Hematopoietic multipotent progenitor cell treated with erythropoietin and hydrocortisone succinate and interleukin-3 and kit ligand, for 6 days (in vitro differentiated cells): ENCODE measurements at regions not wholly inside any gene's neighbourhood (a gene's known extent, or its start where the extent isn't known, plus 50 kb on each side); places are given as distances from the start of the nearest gene placed in this dataset.
A peak's percentile ranks its signal among the peaks of the same experiment; 100 is the strongest.
"Not testable (repeated sequence)": the region's sequence is repeated elsewhere in the genome, so short reads cannot be mapped to it uniquely, and the experiment has no call there.

Experiments
- DNase-seq: peaks from one replicate; pipeline ENCODE4 v3.0.0-alpha.2; 2015

GRCh38 chr2:234590076-234590475 lies 93.2 kb upstream of the ARL4C start:
- DNase-seq: no peak

DNA sequence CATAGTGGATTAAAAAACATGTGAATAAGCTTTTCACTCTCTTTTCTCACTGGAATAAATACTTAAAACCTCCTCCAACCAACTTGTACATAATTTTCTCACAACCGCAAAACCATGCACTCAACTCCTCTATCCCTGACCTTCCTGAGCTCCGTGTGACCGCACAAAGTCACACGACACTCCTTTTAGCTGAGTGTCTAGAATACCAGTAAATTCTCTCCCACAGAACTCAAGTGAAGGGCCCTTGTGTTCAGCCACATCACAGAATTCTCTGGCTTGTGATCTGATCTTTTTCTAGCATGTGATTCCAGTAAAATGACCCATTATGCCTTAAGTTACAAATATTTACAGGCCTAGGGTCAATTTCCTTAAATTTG lies 91.2 kb upstream of the ARL4C start:
- no peak for DNase-seq

GRCh38 chr2:234587341-234588053 lies 90.6 kb upstream of the ARL4C start:
- no peak for DNase-seq

DNA sequence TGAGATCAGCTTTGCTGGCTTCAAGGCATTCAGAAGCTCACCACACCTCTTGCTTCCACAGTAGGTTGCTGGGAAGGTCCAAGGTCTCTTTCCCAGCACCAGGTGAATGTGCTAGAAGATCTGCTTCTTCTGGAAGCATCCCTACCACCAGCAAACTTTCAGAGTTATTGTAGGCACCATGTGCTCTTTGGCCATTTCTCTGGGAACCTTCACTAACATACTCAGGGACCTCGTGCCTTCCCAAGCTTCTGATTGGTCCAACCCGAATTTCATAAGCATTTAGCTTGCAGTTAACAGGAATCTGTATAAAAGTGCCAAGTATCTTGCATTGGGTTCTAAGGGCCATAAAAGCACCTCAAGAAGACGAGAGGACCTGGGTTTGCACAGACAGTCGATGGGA lies 86.5 kb upstream of the ARL4C start:
- no peak for DNase-seq

DNA sequence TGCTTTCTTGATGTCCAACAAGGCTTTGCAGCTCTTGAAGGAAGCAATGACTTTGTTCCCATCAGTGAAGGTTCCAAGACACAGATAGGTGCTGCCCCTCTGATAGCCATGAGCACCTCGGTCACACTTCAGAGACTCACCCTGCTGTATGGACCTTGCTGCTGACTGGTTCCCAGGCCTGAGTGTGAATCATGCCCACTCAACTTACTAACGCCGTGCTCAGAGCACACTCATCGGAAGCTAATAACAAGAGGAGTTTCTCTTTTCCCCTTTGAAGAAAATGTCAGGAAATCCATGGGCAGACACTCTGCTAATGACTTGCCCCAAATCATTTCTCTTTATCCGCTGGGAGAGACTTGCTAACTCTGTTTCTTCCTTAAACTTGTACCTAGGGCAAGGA lies 83.8 kb upstream of the ARL4C start:
- no peak for DNase-seq

DNA sequence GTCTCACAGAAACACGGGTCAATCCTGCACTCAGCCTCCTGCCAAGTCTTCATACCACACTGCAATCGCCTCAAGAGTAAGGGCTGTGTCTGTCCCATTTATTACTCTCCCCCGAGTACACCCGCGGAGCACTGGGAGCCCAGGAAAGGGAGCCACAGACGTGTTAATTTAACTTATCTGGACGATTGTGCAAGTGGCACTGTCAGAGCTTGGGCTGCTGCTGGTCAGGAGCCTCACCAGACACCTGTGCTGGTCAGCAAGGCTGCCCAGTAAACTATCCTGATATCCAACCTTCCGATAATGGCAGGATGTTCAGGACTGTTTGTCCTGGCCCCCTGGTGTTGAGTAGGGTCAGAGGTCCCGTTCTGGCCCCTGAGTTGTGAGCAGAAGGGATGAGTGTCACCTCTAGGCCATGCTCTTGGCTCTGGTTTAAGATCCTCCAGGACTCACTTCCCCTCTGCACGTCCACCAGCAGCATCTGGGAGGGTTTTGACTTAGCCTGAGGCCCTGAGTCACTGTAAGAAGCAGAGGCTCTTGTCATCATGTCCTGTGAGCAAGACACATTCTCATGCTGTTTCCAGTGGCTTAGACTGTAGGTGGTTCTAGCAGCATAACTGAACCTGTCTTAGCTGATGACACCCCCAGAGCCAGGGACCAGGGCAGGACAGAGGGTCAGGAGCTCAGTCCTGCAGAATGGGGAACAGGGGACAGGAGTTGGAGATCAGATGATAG lies 82.5 kb upstream of the ARL4C start:
- no peak for DNase-seq

GRCh38 chr2:234578389-234578788 lies 81.5 kb upstream of the ARL4C start:
- no peak for DNase-seq

- DNase-seq: no peak
Measured at GRCh38 chr2:234577191-234577590, 80.3 kb upstream of the ARL4C start.

GRCh38 chr2:234571620-234572407 lies 74.9 kb upstream of the ARL4C start:
- DNase-seq: peak; percentile 52

DNA sequence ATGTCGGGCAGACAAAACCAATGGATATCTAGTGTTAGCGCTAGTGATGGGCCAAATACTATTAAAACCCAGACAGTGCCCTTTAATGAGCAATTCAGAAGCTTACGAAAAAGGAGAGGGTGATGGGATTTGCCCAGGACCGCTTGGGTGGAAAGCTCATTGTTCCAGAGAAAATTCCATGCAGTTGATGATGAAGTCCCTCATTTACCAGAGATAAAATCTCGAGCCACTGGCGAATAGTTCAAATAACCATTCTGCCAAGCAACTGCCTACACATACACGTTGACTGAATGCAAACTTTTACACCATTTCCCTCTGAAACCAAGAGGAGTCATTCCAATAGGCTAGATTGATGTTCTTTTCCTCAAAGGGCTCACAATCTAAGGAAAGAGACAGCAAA lies 73.6 kb upstream of the ARL4C start:
- DNase-seq: no peak

DNA sequence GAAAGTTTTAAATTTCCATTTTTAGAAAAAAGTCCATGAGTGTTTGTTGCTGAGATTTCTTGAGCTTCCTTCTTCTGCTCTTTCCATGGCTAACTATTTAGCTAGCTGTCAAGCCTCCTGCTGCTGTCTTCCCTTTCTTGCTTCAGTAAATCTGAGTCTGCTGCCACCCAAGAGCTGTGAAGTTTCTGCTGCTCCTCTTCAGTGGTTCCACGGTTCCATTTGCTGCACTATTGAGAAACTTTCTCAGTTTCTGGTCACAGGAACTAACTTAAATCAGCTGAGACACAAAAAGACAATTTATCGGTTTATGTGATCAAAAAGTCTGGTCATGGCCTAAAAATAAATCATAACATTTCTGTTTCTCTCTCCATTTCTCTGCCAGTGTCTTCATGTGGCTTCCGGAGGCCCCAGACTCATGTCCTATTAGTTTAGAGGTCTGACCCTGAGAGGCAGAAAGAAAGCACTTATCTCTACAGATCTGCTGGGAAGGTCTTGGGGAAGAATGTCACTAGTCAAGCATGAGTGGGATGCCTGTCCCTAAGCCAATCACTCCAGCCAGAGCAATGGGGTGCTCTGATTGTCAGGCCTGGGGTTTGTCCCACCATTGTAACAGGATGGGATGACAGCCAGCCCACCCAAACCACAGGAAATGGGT lies 73.0 kb upstream of the ARL4C start:
- DNase-seq: no peak

DNA sequence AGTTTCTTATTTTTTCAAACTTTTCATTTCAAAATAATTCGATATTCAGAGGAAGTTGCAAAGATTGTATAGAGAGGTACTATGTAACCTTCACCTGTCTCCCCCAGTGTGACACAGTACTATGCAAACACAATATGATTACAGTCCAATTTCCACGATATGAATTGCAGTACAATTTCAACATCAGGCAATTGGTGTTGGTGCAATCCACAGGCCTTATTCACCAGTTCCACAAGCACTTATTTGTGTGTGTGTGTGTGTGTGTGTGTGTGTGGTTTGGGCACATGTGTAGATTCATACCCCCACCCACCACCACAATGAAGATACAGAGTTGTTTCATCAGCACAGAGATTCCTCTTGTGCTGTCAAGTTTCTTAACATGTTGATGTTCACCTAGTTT lies 69.7 kb upstream of the ARL4C start:
- DNase-seq: no peak

- DNase-seq: no peak
Measured at GRCh38 chr2:234565842-234566619, 69.2 kb upstream of the ARL4C start.

GRCh38 chr2:234565201-234565600 lies 68.3 kb upstream of the ARL4C start:
- no peak for DNase-seq

DNA sequence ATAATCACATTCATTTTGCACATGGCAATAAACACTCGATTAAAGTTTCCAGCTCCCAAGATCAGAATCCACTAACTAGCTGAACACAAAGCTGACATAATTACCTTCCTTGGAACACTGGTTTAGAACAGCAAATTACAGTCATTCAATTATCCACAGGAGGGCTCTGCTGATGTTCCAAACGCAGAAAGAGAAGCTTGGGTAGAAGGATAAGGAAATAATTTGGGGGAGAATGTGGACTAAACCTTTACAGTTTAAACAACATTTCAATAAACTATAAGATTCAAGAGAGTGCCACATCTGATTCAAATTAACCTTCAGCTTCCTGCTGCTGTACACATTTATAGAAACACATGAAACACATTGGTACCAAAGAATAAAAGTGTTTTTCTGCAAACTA lies 67.8 kb upstream of the ARL4C start:
- no peak for DNase-seq

GRCh38 chr2:234559609-234560008 lies 62.7 kb upstream of the ARL4C start:
- no peak for DNase-seq

DNA sequence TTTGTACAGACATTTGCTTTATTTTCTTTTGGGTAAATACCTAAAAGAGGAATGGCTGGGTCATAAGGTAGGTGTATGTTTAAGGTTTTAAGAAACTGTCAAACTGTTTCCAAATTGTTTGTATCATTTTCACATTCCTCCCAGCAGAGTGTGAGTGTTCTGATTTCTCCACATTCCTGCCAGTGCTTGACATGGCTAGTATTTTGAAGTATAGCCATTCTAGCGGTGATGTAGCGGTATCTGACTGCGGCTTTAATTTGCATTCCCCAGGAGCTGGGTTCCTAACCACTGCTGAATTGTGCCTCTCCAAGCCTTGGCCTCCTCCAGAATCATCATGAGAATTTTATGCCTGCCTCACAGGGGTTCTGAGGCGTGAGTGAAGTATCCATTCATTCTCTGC lies 61.8 kb upstream of the ARL4C start:
- DNase-seq: no peak

DNA sequence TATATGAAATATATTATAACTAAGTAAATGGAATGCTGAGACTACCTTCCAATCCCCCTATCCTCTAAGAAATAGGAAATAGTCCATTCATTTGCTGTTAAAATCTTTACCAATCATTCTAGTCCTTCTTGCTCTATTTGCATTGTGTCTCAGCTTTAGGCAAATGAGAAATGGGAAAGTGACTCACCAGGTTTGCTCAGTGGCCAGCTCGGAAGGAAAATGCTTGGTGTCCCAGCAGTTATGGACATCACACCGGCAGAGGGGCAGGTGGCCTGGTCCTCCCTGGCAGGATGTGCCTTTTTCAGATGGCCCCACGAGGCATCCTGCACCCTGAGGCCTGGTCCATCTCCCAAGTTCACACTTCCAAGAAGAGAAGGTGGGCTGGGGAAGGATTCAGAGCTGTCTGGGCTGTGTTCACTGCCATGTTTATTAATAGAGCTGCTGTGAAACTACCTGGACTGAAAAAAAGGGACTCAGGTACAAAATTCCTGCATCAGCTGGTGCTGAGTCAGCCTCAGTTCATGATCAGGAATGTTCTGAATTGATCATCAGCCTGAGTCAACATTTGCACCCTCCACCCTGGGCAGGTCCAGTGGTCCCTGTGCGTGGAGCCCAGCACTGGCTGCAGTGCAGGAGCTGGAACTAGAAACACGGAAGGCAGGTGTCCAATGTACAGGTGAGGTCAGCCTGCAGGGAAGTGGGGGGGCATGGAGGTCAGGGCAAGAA lies 60.1 kb upstream of the ARL4C start:
- no peak for DNase-seq

DNA sequence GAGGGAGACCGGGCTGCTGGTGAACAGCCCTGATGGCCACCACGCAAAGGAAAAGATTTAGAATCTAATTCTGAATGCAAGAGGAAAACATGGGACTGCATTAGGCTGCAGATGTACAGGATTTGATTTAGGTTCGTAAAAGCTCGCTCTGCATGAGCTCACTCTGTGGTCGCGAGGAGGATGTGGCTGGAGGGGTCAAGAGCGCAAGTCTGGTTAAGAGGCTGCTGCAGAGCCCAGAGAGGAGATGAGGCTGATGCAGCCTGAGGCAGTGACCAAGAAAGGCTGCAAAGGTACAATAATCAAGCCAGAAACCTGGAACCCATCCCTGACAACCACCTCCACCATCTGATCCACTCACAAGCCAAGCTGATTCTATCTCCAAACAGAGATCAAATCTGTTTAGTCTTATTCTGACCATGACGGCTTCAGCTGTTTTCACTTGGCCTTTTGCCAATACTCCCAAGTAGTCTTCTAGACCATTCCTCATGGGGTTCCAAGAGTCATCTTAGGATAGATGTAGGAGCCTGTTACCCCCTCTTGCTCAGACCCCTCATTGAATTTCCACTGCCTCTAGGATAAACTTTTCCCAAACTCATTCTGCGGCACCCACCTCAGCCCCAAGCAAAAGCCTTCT lies 58.9 kb upstream of the ARL4C start:
- DNase-seq: no peak

DNA sequence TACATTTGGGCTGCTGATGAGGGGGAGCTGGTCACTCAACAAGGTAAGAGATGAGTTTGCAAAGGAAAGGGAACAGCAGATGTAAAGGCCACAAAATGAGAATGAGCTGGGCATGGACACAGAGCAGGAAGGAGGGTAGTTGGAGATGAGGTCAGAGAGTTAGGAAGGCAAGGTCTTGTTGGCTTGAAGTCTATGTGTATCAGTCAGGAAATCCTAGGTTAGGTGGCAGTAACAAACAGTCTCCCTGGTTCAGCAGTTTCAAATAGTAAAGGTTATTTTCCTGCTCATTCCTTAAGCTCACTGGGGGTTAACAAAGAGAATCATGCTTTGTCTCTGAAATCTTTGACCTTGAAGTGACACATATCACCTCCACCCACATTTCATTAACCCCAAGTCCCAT lies 58.3 kb upstream of the ARL4C start:
- no peak for DNase-seq

DNA sequence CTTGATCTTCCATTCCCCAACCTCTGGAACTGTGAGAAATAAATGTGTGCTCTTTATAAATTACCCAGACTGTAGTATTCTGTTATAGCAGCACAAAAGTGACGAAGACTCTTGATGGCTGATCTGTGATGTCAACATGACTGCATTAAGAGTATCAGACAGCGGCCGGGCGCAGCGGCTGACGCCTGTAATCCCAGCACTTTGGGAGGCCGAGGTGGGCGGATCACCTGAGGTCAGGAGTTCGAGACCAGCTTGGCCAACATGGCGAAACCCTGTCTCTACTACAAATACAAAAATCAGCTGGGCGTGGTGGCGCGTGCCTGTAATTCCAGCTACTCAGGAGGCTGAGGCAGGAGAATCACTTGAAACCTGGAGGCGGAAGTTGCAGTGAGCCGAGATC lies 56.3 kb upstream of the ARL4C start:
- DNase-seq: not testable (repeated sequence)
